ENCODE measurements at regions not wholly inside any gene's neighbourhood (a gene's known extent, or its start where the extent isn't known, plus 50 kb on each side); places are given as distances from the start of the nearest gene placed in this dataset.

DNA sequence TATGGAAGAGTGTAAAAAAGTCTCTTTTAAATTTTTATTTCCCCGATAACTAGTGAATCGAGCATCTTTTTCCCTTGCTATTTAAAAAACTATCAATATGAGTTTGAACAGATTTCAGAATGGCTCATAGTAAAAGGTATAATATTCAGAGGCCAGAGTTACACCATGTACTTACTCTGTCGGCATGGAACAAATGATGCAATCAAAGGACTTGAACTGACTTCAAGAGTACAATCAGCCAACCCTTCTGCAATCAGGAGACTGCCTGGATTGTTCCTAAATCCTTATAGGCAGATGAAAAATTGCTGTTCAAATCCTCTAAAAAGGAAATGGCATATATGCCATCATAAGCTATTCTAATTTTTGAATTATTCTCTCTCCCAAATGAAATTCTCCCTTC lies 273.3 kb downstream of the SH2D1A start:
- TF ChIP-seq, protein P1, sequence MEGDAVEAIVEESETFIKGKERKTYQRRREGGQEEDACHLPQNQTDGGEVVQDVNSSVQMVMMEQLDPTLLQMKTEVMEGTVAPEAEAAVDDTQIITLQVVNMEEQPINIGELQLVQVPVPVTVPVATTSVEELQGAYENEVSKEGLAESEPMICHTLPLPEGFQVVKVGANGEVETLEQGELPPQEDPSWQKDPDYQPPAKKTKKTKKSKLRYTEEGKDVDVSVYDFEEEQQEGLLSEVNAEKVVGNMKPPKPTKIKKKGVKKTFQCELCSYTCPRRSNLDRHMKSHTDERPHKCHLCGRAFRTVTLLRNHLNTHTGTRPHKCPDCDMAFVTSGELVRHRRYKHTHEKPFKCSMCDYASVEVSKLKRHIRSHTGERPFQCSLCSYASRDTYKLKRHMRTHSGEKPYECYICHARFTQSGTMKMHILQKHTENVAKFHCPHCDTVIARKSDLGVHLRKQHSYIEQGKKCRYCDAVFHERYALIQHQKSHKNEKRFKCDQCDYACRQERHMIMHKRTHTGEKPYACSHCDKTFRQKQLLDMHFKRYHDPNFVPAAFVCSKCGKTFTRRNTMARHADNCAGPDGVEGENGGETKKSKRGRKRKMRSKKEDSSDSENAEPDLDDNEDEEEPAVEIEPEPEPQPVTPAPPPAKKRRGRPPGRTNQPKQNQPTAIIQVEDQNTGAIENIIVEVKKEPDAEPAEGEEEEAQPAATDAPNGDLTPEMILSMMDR (conservative IDR thresholded peaks at IDR 0.05) = no peak
- no peak for TF ChIP-seq ZFX (IDR thresholded peaks at IDR 0.05)
- H3K27ac ChIP-seq = no peak overlapping the region

DNA sequence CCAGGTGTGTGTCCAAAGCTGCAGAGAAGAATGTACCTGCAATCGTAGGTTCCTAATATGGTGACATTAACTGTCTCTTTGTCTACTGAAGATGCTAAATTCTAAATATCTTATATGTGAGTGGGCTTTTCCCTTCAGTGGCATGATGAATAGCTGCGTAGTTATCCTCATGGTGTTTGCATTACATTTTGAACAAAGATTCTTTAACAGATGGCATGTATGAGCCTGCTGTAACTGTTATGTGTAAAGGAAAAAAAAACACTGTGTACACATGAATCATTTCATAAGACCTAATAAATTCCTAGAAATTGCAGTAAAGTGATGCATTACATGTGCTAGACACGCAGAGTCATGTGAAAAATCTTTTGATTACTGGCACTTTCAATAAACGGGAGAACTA lies 288.0 kb downstream of the SH2D1A start:
- H3K27ac ChIP-seq = no peak overlapping the region
- TF ChIP-seq, protein P1 (conservative IDR thresholded peaks at IDR 0.05) = no peak
- no peak for TF ChIP-seq ZFX (IDR thresholded peaks at IDR 0.05)

DNA sequence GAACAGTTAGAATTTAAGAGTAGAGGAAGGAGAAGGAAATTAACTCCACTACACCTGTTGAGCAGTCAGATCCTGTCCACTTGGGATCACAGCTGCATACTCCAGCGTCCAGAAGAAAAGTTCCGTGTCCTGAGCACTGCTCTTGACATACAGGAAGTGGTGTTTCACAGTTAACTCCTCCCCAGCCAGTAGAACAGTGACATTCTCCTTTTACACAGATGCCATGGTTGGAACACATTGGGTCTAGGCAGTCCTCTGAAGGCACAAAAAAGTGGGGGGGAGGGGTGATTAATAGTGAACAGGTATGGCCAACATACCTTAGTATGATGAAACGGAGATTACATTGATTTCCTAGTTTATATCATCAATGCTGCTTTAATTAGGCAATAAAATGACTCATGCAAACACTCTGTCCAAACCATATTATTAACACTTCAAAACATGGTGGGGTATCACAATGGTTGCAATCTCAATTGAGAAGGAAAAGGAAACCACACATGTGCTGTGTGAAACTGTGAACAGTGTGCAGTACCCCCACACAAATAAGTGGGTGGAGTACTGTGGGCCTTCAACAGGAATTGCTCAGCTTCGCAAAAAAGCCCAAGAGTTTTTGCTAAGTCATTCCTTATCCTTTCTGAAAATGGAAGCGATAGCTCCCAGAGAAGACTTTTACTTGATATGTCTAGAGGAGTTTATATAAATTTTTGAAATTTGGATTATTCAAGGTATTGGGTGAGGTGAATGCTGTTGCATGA lies 295.6 kb downstream of the SH2D1A start:
- no peak overlapping the region for H3K27ac ChIP-seq
- TF ChIP-seq, protein P1 (conservative IDR thresholded peaks at IDR 0.05) = no peak
- TF ChIP-seq ZFX (IDR thresholded peaks at IDR 0.05) = no peak

DNA sequence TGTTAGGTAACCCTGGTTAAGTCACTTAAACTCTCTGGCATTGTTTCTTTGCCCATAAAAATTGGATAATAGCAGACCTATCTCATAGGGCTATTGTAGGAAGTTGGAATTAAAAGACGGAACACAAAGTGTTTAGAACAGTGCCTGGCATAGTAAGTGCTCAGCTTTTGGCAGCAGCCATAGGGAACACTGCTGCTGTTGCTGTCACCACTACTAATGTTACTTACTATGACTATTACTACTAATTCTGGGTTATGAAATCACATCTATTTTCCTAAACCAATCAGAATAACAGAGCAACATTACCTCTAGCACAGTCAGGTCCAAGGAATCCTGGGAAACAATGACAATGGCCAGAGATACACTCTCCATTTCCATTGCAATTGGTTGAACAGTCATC lies 300.0 kb downstream of the SH2D1A start:
- TF ChIP-seq ZFX (IDR thresholded peaks at IDR 0.05) = no peak
- TF ChIP-seq, protein P1 (conservative IDR thresholded peaks at IDR 0.05) = no peak
- no peak overlapping the region for H3K27ac ChIP-seq

DNA sequence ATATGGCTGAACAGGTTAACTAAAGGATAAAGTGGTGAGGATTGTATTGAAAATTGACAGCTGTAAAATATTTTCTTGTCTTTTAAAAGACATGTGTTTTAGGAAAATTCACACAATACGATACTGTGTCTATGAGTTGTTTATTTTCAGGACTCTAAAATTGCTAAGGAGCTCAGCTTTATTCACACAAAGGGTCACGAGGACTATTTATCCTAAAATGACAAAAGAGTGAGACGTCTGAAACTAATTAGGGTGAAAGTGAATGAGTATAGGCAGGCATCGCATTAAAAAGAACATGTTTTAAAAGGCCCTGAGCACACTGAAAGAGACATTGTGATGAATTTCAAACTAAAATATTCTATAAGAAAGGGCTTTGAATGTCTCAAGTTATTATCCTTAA lies 304.7 kb downstream of the SH2D1A start:
- H3K27ac ChIP-seq = no peak overlapping the region
- TF ChIP-seq ZFX (IDR thresholded peaks at IDR 0.05) = no peak
- TF ChIP-seq, protein P1 (conservative IDR thresholded peaks at IDR 0.05) = no peak

DNA sequence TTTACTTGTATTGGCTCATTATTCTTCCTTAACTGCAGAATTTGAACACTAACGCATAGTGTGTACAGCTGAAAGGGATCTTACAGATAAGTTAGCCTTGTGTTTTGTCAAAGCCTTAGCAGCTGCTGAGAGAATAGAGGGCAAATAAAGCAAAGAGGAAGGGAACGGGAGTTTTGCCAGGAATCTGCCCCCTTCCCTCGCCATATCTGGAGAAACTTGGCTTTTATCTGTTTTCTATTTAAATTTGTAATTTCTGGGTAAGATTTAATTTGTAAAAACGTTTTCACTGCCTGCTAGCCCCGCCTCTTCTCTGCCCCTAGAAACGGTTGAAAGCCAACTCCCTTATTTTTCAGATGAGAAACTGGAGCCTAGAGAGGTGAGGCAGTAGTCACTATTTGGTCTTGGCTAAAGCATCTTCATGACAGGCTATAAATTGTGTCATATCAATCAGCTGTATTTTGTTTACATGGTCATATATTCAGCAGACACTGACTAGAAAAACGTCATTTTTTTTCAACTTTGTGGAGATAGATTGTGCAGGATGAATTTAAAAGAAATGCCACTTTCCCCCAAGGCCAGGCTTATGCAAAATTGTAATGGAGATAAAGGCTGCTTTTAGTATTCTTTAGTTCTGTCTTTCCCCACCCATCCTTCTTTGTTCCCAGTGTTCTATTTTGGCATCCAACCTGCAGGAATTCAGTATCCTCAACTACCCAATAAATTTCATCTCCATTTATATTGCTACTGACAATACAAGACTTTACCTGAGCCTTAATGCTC lies 319.4 kb downstream of the SH2D1A start:
- TF ChIP-seq, protein P1 (conservative IDR thresholded peaks at IDR 0.05) = no peak
- TF ChIP-seq ZFX (IDR thresholded peaks at IDR 0.05) = no peak
- no peak overlapping the region for H3K27ac ChIP-seq

DNA sequence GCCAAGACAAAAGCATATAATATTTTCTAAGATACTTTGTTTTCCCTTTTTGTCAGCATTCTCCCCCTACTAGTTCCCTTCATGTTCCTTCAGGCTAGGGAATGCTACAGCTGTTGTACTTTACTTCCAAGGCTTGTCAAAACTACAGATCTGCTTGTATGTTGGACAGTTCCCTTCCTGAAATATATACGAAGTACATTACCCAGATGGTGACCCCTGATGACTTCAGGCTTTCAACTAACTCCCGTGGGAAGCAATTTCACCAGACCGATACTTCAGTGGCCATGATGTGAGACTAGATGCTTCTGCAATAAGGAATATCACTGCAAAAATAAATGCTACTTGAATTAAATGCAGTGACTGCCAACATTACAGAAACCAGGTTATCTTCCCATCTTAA lies 332.8 kb downstream of the SH2D1A start:
- TF ChIP-seq, protein P1 (conservative IDR thresholded peaks at IDR 0.05) = no peak
- no peak for TF ChIP-seq ZFX (IDR thresholded peaks at IDR 0.05)
- no peak overlapping the region for H3K27ac ChIP-seq
